ENCODE measurements at regions not wholly inside any gene's neighbourhood (a gene's known extent, or its start where the extent isn't known, plus 50 kb on each side); places are given as distances from the start of the nearest gene placed in this dataset.

- H3K4me1 ChIP-seq (ENCODE audit: control insufficient read depth, insufficient read depth, low read length), result no peaks in the 10 kb centered on the region
- WGBS, 2 experiments (ENCODE audit: insufficient coverage in 1 of 2, insufficient read length in 1 of 2), result 100% methylated on average over 1 of the region's 1 CpG
- H3K4me3 ChIP-seq (ENCODE audit: low read length), result no peak overlapping the region
- no peak overlapping the region for H3K9ac ChIP-seq (ENCODE audit: extremely low read depth, low read length, poor library complexity, severe bottlenecking)
- no peak for TF ChIP-seq CTCF (conservative IDR thresholded peaks at IDR 0.05)
- DNase-seq, result no peak
- no peaks in the 10 kb centered on the region for H3K27me3 ChIP-seq (ENCODE audit: control insufficient read depth, insufficient read depth, low read length, poor library complexity, severe bottlenecking)
- Mint-ChIP-seq H3K27ac (no peak overlapping the region), H3K4me3 (no peak overlapping the region), H3K36me3 (ENCODE audit: low read depth) (no peaks in the 10 kb centered on the region), H3K4me1 (no peaks in the 10 kb centered on the region), H3K9me3 (no peaks in the 10 kb centered on the region), H3K27me3 (ENCODE audit: insufficient read depth) (no peaks in the 10 kb centered on the region)
- H3K27ac ChIP-seq (ENCODE audit: low read depth, low read length), result no peak overlapping the region
- H3K36me3 ChIP-seq (ENCODE audit: control insufficient read depth, insufficient read depth, low read length), result no peaks in the 10 kb centered on the region
- H3K9me3 ChIP-seq (ENCODE audit: control insufficient read depth, low read length), result no peaks in the 10 kb centered on the region
These were observed 1591.0 kb upstream of the SLC10A2 start for GRCh38 chr13:104657196-104657595.

- 95 to 97% methylated on average over 10 to 11 of the region's 12 CpGs for WGBS, 2 experiments (ENCODE audit: insufficient coverage in 1 of 2, insufficient read length in 1 of 2)
- Mint-ChIP-seq H3K27me3 (ENCODE audit: insufficient read depth) (no peaks in the 10 kb centered on the region), H3K36me3 (ENCODE audit: low read depth) (no peaks in the 10 kb centered on the region), H3K27ac (peak overlapping the region; percentile 0), H3K9me3 (no peaks in the 10 kb centered on the region), H3K4me1 (no peaks in the 10 kb centered on the region), H3K4me3 (no peak overlapping the region)
- Histone ChIP-seq H3K4me3 (ENCODE audit: low read length) (no peak overlapping the region), H3K4me1 (ENCODE audit: control insufficient read depth, insufficient read depth, low read length) (no peaks in the 10 kb centered on the region), H3K27me3 (ENCODE audit: control insufficient read depth, insufficient read depth, low read length, poor library complexity, severe bottlenecking) (no peaks in the 10 kb centered on the region), H3K36me3 (ENCODE audit: control insufficient read depth, insufficient read depth, low read length) (no peaks in the 10 kb centered on the region), H3K9me3 (ENCODE audit: control insufficient read depth, low read length) (no peaks in the 10 kb centered on the region), H3K27ac (ENCODE audit: low read depth, low read length) (no peak overlapping the region), H3K9ac (ENCODE audit: extremely low read depth, low read length, poor library complexity, severe bottlenecking) (no peak overlapping the region)
- TF ChIP-seq CTCF (conservative IDR thresholded peaks at IDR 0.05), result no peak
- no peak for DNase-seq
These were observed 1584.2 kb upstream of the SLC10A2 start for GRCh38 chr13:104650431-104650830.

- H3K4me1 ChIP-seq (ENCODE audit: control insufficient read depth, insufficient read depth, low read length), result no peaks in the 10 kb centered on the region
- H3K4me1 Mint-ChIP-seq, result no peaks in the 10 kb centered on the region
- H3K9ac ChIP-seq (ENCODE audit: extremely low read depth, low read length, poor library complexity, severe bottlenecking), result no peak overlapping the region
- 90 to 92% methylated on average over 11 of the region's 11 CpGs for WGBS, 2 experiments (ENCODE audit: insufficient coverage in 1 of 2, insufficient read length in 1 of 2)
- H3K36me3 Mint-ChIP-seq (ENCODE audit: low read depth), result no peaks in the 10 kb centered on the region
- no peaks in the 10 kb centered on the region for H3K9me3 Mint-ChIP-seq
- H3K27me3 Mint-ChIP-seq (ENCODE audit: insufficient read depth), result no peaks in the 10 kb centered on the region
- H3K27me3 ChIP-seq (ENCODE audit: control insufficient read depth, insufficient read depth, low read length, poor library complexity, severe bottlenecking), result no peaks in the 10 kb centered on the region
- no peak overlapping the region for H3K27ac Mint-ChIP-seq
- H3K36me3 ChIP-seq (ENCODE audit: control insufficient read depth, insufficient read depth, low read length), result no peaks in the 10 kb centered on the region
- no peak overlapping the region for H3K4me3 Mint-ChIP-seq
- H3K4me3 ChIP-seq (ENCODE audit: low read length), result no peak overlapping the region
- TF ChIP-seq CTCF (conservative IDR thresholded peaks at IDR 0.05), result no peak
- H3K9me3 ChIP-seq (ENCODE audit: control insufficient read depth, low read length), result no peaks in the 10 kb centered on the region
- H3K27ac ChIP-seq (ENCODE audit: low read depth, low read length), result no peak overlapping the region
- no peak for DNase-seq
These were observed 1582.1 kb upstream of the SLC10A2 start for GRCh38 chr13:104648291-104648690.

Measured in endodermal cell (in vitro differentiated cells).